GM12873 (cell line): ENCODE measurements at regions not wholly inside any gene's neighbourhood (a gene's known extent, or its start where the extent isn't known, plus 50 kb on each side); places are given as distances from the start of the nearest gene placed in this dataset.

ENCODE experiments used
- TF ChIP-seq, protein P1 (sequence below): IDR thresholded peaks from 2 replicates; pipeline ENCODE4 v1.5.1; 2012; ENCODE audit warnings: low read depth, mild to moderate bottlenecking, moderate library complexity, low read length, control low read depth; ENCODE audit not compliant: insufficient read depth; ENCODE audit errors: missing control alignments

DNA sequence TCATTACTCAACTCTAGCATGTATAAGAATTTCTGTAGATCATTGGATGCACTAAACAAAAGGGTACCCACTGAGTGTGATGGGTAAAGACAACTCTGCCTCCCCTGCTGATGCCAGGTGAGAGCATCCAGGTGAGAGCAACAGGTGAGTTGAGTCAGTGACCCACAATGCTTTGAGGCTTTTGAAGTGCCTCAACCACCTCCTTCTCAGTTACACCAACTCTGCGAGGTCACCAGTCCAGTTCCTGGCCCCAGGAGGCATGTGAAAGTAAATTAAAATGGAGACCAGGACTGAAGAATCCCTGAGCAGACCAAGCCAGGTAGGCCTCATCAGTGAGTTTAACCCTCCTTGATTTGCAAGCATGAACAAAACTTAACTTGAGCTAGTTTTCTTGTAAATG lies 505.8 kb downstream of the EBF1 start:
- TF ChIP-seq, protein P1, sequence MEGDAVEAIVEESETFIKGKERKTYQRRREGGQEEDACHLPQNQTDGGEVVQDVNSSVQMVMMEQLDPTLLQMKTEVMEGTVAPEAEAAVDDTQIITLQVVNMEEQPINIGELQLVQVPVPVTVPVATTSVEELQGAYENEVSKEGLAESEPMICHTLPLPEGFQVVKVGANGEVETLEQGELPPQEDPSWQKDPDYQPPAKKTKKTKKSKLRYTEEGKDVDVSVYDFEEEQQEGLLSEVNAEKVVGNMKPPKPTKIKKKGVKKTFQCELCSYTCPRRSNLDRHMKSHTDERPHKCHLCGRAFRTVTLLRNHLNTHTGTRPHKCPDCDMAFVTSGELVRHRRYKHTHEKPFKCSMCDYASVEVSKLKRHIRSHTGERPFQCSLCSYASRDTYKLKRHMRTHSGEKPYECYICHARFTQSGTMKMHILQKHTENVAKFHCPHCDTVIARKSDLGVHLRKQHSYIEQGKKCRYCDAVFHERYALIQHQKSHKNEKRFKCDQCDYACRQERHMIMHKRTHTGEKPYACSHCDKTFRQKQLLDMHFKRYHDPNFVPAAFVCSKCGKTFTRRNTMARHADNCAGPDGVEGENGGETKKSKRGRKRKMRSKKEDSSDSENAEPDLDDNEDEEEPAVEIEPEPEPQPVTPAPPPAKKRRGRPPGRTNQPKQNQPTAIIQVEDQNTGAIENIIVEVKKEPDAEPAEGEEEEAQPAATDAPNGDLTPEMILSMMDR, result no peak

DNA sequence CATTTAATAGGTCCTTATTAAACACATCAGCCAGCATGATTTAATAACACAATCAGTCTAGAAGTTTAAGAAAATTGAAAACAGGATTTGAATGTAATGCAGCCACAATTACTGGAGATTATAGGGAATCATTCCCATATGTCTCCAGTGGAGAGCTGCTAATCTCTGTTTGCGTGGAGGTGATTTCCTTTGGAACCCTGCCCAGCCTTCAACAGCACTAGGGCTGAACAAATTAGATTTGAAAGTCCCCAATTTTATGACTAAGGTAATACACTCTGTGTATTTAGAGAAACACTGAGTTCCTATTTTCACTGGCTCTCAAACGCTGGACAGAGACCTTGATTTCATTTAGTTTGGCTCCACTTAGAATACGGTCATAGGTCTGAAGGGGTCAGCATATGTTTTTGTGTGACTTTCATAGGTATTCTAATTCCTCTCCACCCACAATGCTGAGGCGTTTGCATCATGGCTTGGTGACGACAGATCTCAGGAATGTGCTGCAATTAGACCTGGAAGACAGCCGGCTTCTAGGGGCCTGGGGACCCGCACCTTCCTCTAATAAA lies 508.3 kb downstream of the EBF1 start:
- TF ChIP-seq, protein P1, result no peak

DNA sequence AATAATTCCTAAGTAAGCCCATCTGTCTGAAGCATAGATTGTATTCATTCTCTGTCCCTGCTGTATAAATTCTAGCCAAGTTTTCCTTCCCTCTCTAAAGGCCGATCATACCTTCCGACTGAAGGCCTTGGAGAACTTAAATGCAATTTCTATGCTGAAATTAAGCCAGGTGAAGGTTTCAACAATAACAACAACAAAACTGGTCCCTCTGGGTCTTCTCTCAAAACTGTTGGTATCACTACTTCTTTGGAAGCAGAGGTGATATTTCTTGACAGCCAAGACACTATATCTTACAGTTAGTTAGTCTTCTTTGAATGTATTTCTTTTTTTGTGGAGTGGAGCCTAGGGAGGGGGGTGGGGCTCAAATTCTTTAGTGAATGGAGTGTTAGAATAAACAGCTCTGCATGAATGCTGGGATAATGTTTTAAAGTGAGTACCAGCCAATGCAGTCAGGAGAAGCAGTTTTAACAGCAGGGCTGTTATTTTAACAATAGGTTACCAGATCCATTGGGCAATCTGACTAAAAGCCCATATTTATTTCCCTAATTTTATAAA lies 508.9 kb downstream of the EBF1 start:
- TF ChIP-seq, protein P1, result no peak

DNA sequence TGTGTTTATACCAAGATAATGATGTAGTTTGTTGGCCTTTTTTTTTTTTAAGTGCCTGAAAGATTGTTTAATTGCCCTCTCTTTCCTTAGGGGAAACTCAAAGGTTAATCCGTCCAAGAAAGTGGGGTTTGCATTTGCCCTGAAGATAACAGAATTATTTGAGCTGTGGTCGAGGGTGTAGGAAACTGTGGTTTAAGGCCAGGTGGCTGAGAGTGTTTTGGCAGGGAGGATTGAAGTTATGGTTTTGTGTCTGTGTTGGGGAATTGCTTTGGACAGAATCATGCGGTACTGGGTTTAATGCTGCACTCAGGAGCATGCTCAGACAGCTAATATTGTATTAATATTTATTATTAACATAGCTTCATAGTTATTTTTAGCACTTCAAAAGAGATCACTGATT lies 509.8 kb downstream of the EBF1 start:
- TF ChIP-seq, protein P1, result no peak

DNA sequence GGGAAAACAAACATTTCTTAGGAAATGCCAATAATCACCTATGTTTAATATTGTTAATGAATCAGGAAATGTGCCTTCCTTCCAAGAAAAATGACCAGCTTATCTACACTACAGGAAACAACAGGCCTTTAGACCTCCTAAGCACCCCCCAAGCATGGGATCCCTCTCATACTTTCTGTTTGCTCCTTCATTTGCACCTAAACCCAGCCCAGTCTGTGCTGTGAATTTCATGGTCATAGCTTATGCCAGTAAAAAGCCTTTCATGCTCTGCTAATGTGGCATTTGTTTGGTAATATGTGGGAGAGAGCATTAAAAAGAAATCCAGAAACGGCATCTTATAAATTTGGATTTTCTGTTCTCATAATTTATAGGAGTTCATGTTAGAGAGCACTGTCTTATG lies 511.1 kb downstream of the EBF1 start:
- TF ChIP-seq, protein P1, result no peak

DNA sequence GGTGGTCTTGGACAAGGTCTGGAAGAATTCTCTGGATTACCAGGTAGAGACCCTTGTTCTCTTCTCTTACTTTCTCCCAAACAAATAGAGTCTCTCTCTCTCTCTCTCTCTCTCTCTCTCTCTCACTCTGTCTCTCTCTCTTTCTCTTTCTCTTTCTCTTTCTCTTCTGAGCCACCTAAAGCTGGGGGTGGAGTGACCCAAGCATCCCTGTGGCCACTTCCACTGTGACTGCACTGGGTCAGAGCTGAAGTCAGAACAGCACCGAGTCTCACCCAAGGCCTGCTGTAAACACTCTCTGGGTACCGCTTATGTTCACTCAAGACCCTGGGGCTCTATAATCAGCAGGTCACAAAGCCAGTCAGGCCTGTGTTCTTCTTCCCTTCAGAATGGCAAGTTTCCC lies 513.7 kb downstream of the EBF1 start:
- TF ChIP-seq, protein P1, result no peak

DNA sequence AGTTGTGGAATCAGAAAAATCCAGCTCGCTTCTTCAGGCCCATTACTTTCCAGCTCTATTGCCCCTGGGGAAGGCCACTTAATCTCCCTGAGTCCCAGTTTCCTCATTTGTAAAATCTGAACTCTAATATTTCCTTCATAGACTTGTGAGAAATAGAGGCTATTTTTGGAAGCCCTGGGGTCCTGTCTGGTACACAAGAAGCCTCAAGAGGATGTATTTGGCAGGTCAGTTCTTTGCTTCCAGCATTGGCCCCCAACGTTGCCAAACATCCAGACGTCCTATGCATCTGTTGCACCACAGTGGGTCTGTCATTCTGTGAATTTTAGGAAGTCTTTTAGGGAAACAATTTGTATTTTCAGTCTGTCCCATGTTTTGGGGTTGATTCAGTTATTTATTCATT lies 525.9 kb downstream of the EBF1 start:
- TF ChIP-seq, protein P1, result no peak
